Endothelial cell of umbilical vein (primary cell): ENCODE measurements at regions not wholly inside any gene's neighbourhood (a gene's known extent, or its start where the extent isn't known, plus 50 kb on each side); places are given as distances from the start of the nearest gene placed in this dataset.

ENCODE experiments used
- BruUV-seq: library from RNA; stranded (reverse); fragments of 400-500 nt; replicated peaks from 2 replicates; lab custom pipeline; 2021; lab: Mats Ljungman, UMichigan
- CTCF ChIA-PET: fragments of 300-600, 350-600 bp; sonication (Branson Sonifier 250); formaldehyde crosslinking; loops from one replicate; lab custom pipeline; 2021; ENCODE audit warnings: antibody characterized with exemption, inconsistent platforms; lab: Charles Lee
- POLR2A ChIA-PET: fragments of 300-600, 350-600 bp; sonication (Branson Sonifier 250); formaldehyde crosslinking; loops from one replicate; lab custom pipeline; 2021; ENCODE audit warnings: antibody characterized with exemption, inconsistent platforms; lab: Charles Lee
- DNase-seq: peaks from one replicate; pipeline ENCODE4 v3.0.0-alpha.2; 2011; ENCODE audit warnings: low read depth, low spot score
- FAIRE-seq: peaks from 2 replicates; lab custom pipeline; 2011; peaks lifted over from hg19 to GRCh38; lab: Jason Lieb, UNC
- H2AFZ ChIP-seq: 2 replicates; pipeline ENCODE4 v1.6.0; 2012; ENCODE audit warnings: low read depth, low read length, control low read depth, inconsistent platforms
- H3K27ac ChIP-seq: 2 replicates; pipeline ENCODE4 v1.5.1; 2011; ENCODE audit warnings: low read depth, mild to moderate bottlenecking, control low read depth, low read length, moderate library complexity; ENCODE audit not compliant: insufficient read depth
- H3K27me3 ChIP-seq, 2 experiments: 2 replicates each; pipeline versions ENCODE4 v1.6.0 to v1.6.1; 2011; ENCODE audit warnings: low read length in 2 of 2, mixed read lengths in 1 of 2; ENCODE audit not compliant: control insufficient read depth in 2 of 2, insufficient read depth in 2 of 2
- H3K36me3 ChIP-seq, 2 experiments: 2 replicates in 1 of 2; 3 replicates in 1 of 2; pipeline ENCODE4 v1.5.1; 2011; ENCODE audit warnings: low read length in 2 of 2, mild to moderate bottlenecking in 1 of 2, moderate library complexity in 1 of 2; ENCODE audit not compliant: control insufficient read depth in 2 of 2, insufficient read depth in 2 of 2; ENCODE audit errors: extremely low read depth in 1 of 2
- H3K4me1 ChIP-seq: 3 replicates; pipeline ENCODE4 v1.5.1; 2011; ENCODE audit warnings: mild to moderate bottlenecking, low read length; ENCODE audit not compliant: control insufficient read depth, insufficient read depth; ENCODE audit errors: extremely low read depth
- H3K4me2 ChIP-seq: 2 replicates; pipeline ENCODE4 v1.6.1; 2011; ENCODE audit warnings: low read length, control low read depth, mixed read lengths; ENCODE audit not compliant: insufficient read depth
- H3K4me3 ChIP-seq, 3 experiments: fragments of 200-600 bp in 1 of 3; sonication (generic), shearing (Covaris generic) in 1 of 3; replicated peaks in 1 of 3; 2 replicates each; pipeline ENCODE4 v1.5.1; 2011 to 2016; ENCODE audit warnings: control low read depth in 3 of 3, low read length in 3 of 3, mild to moderate bottlenecking in 2 of 3, inconsistent platforms in 1 of 3, low read depth in 1 of 3, moderate library complexity in 1 of 3; ENCODE audit not compliant: insufficient read depth in 1 of 3
- H3K79me2 ChIP-seq: 2 replicates; pipeline ENCODE4 v1.6.0; 2012; ENCODE audit warnings: low read length, inconsistent platforms; ENCODE audit not compliant: control insufficient read depth, insufficient read depth
- H3K9ac ChIP-seq: replicated peaks from 2 replicates; pipeline ENCODE3; 2011; ENCODE audit warnings: low read length, control low read depth; ENCODE audit not compliant: insufficient read depth; ENCODE audit errors: extremely low read depth
- H3K9me1 ChIP-seq: replicated peaks from 3 replicates; pipeline ENCODE4 v1.6.0; 2011; ENCODE audit warnings: mild to moderate bottlenecking, low read length; ENCODE audit not compliant: control insufficient read depth, insufficient read depth; ENCODE audit errors: extremely low read depth
- H3K9me3 ChIP-seq: replicated peaks from 2 replicates; pipeline ENCODE4 v1.5.1; 2012; ENCODE audit warnings: low read length, inconsistent platforms; ENCODE audit not compliant: control insufficient read depth, insufficient read depth
- H4K20me1 ChIP-seq: replicated peaks from 2 replicates; pipeline ENCODE3; 2011; ENCODE audit warnings: mild to moderate bottlenecking, low read length; ENCODE audit not compliant: control insufficient read depth, insufficient read depth; ENCODE audit errors: extremely low read depth
- CTCF ChIP-seq, 2 donors: IDR thresholded peaks; 1 replicate in 1 of 2; 2 replicates in 1 of 2; pipeline ENCODE4 v1.5.1; 2011; ENCODE audit warnings: low read length in 2 of 2, mild to moderate bottlenecking in 2 of 2, moderate library complexity in 2 of 2, control low read depth in 1 of 2, inconsistent platforms in 1 of 2, low read depth in 1 of 2; ENCODE audit not compliant: insufficient read depth in 1 of 2; ENCODE audit errors: extremely low read depth in 1 of 2
- EZH2 ChIP-seq: IDR thresholded peaks from 2 replicates; pipeline ENCODE4 v1.6.1; 2012; ENCODE audit warnings: borderline replicate concordance, low read depth, mild to moderate bottlenecking, moderate library complexity, low read length, inconsistent platforms; ENCODE audit not compliant: severe bottlenecking
- FOS ChIP-seq: IDR thresholded peaks from 2 replicates; pipeline ENCODE4 v1.6.1; 2011; ENCODE audit warnings: mild to moderate bottlenecking, low read length, moderate library complexity, borderline replicate concordance; ENCODE audit not compliant: insufficient read depth
- GATA2 ChIP-seq: IDR thresholded peaks from 2 replicates; pipeline ENCODE4 v1.7.0; 2011; ENCODE audit warnings: low read depth, mild to moderate bottlenecking, moderate library complexity, mixed read lengths, low read length; ENCODE audit not compliant: insufficient read length, insufficient read depth
- JUN ChIP-seq: IDR thresholded peaks from 2 replicates; pipeline ENCODE4 v1.6.1; 2011; ENCODE audit warnings: borderline replicate concordance, low read depth; ENCODE audit not compliant: insufficient read length, insufficient read depth
- MYC ChIP-seq: IDR thresholded peaks from one replicate; pipeline ENCODE4 v1.6.1; 2011; ENCODE audit warnings: mild to moderate bottlenecking, low read depth, low read length
- POLR2A ChIP-seq: IDR thresholded peaks from 2 replicates; pipeline ENCODE4 v1.6.1; 2012; ENCODE audit warnings: low read depth, mild to moderate bottlenecking, control low read depth, low read length
- POLR2AphosphoS5 ChIP-seq: IDR thresholded peaks from 2 replicates; pipeline ENCODE4 v1.6.1; 2012; ENCODE audit warnings: low read depth, mild to moderate bottlenecking, control low read depth, low read length, moderate library complexity; ENCODE audit not compliant: insufficient read depth
- dilution Hi-C: fragments of 300-500 bp; cut with MboI; formaldehyde crosslinking; loops from one replicate; pipeline ENCODE4 v1.15.0; 2019; ENCODE audit warnings: low sequenced_read_pairs; ENCODE audit not compliant: extremely low pct_ligation_motif_present
- intact Hi-C: fragments of 100-400 bp; cut with micrococcal nuclease; formaldehyde crosslinking; loops from one replicate; pipeline ENCODE4 v1.10.0; 2022
- TF ChIP-seq, protein P1 (sequence below): IDR thresholded peaks from 2 replicates; pipeline ENCODE4 v1.6.1; 2011; ENCODE audit not compliant: insufficient read depth, insufficient read length

DNA sequence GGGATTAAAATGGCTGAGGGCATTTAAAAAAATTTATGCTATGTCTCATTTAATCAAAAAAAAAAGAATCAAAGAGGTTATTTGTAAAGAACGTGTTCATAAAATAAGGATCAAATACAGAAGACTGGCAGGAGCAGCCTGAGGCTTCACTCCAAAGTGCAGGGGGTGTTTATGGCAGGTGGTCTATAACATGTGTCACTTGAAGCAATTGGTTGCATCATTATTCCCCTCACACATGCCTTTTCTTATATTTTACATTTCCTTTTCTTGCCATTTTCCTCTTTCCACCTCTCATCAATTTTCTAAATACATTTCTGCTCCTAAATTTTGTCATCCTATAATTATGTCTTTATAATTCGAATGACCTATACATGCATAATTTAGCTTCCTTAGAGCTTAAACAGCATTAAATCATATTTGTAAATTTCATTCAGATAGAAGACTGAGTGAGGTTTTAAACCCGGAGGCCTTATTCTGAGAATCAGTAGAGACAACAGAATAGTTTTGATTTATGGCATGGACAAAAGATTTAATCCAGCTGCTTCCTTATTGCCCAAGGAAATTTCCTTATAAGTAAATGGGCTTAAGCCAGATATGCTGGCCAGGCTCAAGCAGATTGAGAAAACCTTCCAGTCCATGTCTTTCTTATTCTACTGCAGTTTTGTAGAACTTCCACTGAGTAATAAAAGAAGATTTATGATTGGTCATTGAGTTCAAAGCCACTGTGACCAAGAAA is 322.8 kb downstream of the TGFB2 start:
- Histone ChIP-seq H3K9me3 (no peaks in the 10 kb centered on the region), H3K9ac (no peak overlapping the region), H3K36me3 (no peaks in the 10 kb centered on the region), H3K27me3 (no peaks in the 10 kb centered on the region), H3K79me2 (no peaks in the 10 kb centered on the region), H2AFZ (no peak overlapping the region), H3K9me1 (no peaks in the 10 kb centered on the region), H3K4me1 (no peaks in the 10 kb centered on the region), H3K27ac (no peak overlapping the region), H4K20me1 (no peaks in the 10 kb centered on the region), H3K4me2 (no peak overlapping the region), H3K4me3 (no peak overlapping the region)
- DNase-seq = no peak
- ChIA-PET CTCF (no interaction called here), POLR2A (no interaction called here)
- intact Hi-C loops = no loop called here
- no TSS peak for BruUV-seq
- FAIRE-seq = no peak
- dilution Hi-C loops = no loop called here
- no peak for TF ChIP-seq MYC
- TF ChIP-seq GATA2 = no peak
- TF ChIP-seq FOS = no peak
- TF ChIP-seq, protein P1, sequence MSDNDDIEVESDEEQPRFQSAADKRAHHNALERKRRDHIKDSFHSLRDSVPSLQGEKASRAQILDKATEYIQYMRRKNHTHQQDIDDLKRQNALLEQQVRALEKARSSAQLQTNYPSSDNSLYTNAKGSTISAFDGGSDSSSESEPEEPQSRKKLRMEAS = no peak
- TF ChIP-seq EZH2 = no peak
- no peak for TF ChIP-seq JUN
- TF ChIP-seq CTCF (IDR thresholded peaks at IDR 0.05; ENCODE audit: extremely low read depth in 1 of 2, insufficient read depth in 1 of 2, low read depth in 1 of 2, low read length in 2 of 2) = no peak
- TF ChIP-seq POLR2A = no peak
- TF ChIP-seq POLR2AphosphoS5 = no peak
